ENCODE measurements at regions not wholly inside any gene's neighbourhood (a gene's known extent, or its start where the extent isn't known, plus 50 kb on each side); places are given as distances from the start of the nearest gene placed in this dataset.

- TF ChIP-seq CTCF (IDR thresholded peaks at IDR 0.05) (no peak), EZH2 (IDR thresholded peaks at IDR 0.05; ENCODE audit: borderline replicate concordance, insufficient read depth, low read depth, low read length, poor library complexity, severe bottlenecking) (no peak)
Observed at GRCh38 chr12:87529413-87529812, 499.8 kb downstream of the C12orf50 start.

Data from B cell (primary cell).